GM23338 (cell line): ENCODE measurements at regions not wholly inside any gene's neighbourhood (a gene's known extent, or its start where the extent isn't known, plus 50 kb on each side); places are given as distances from the start of the nearest gene placed in this dataset.

Experiments
- ATAC-seq: fragments of 200-7000 bp; cut with Tn5 transposase; 3 replicates; pipeline ENCODE4 v1.9.1; 2020
- DNase-seq: peaks from one replicate; pipeline ENCODE4 v3.0.0-alpha.2; 2015; ENCODE audit warnings: low spot score
- H2AFZ ChIP-seq: fragments of 200-600 bp; sonication (generic); 2 replicates; pipeline ENCODE4 v1.8.0; 2016; ENCODE audit warnings: antibody characterized with exemption, mild to moderate bottlenecking, moderate library complexity
- H3F3A ChIP-seq: fragments of 200-600 bp; sonication (generic); replicated peaks from 2 replicates; pipeline ENCODE4 v1.8.0; 2017; ENCODE audit warnings: antibody characterized with exemption, mixed run types, low read depth
- H3K27ac ChIP-seq: fragments of 200-600 bp; sonication (generic); 2 replicates; pipeline ENCODE4 v1.6.1; 2016; ENCODE audit warnings: low read depth
- H3K27me3 ChIP-seq: fragments of 200-600 bp; sonication (generic); 2 replicates; pipeline ENCODE4 v1.8.0; 2016; ENCODE audit warnings: mild to moderate bottlenecking, mixed run types, moderate library complexity; ENCODE audit not compliant: insufficient read depth
- H3K36me3 ChIP-seq: fragments of 200-600 bp; sonication (generic); 2 replicates; pipeline ENCODE4 v1.8.0; 2016; ENCODE audit warnings: mild to moderate bottlenecking; ENCODE audit not compliant: insufficient read depth
- H3K4me1 ChIP-seq: fragments of 200-600 bp; sonication (generic); 2 replicates; pipeline ENCODE4 v1.8.0; 2016; ENCODE audit warnings: mild to moderate bottlenecking, moderate library complexity; ENCODE audit not compliant: insufficient read depth
- H3K4me2 ChIP-seq: fragments of 200-600 bp; sonication (generic); 2 replicates; pipeline ENCODE4 v1.7.1; 2017; ENCODE audit warnings: mixed run types
- H3K4me3 ChIP-seq: fragments of 200-600 bp; sonication (generic); 2 replicates; pipeline ENCODE4 v1.6.1; 2016; ENCODE audit warnings: mixed run types
- H3K79me2 ChIP-seq: fragments of 200-600 bp; sonication (generic); replicated peaks from 2 replicates; pipeline ENCODE4 v1.8.0; 2017; ENCODE audit warnings: mild to moderate bottlenecking; ENCODE audit not compliant: insufficient read depth
- H3K9me2 ChIP-seq: fragments of 200-600 bp; sonication (generic); 2 replicates; pipeline ENCODE4 v1.8.0; 2017; ENCODE audit not compliant: insufficient read depth
- H4K20me1 ChIP-seq: fragments of 200-600 bp; sonication (generic); replicated peaks from 2 replicates; pipeline ENCODE4 v1.8.0; 2017; ENCODE audit warnings: mild to moderate bottlenecking; ENCODE audit not compliant: insufficient read depth
- H3K27ac Mint-ChIP-seq: 2 replicates; pipeline ENCODE4 v1.8.0; 2020; ENCODE audit warnings: inconsistent platforms, mild to moderate bottlenecking, moderate library complexity, mixed read lengths
- H3K27me3 Mint-ChIP-seq: 3 replicates; pipeline ENCODE4 v1.8.0; 2022; ENCODE audit warnings: low read depth, mild to moderate bottlenecking, moderate library complexity, mixed read lengths, inconsistent platforms; ENCODE audit not compliant: insufficient read depth, poor library complexity
- H3K36me3 Mint-ChIP-seq: 3 replicates; pipeline ENCODE4 v1.8.0; 2021; ENCODE audit warnings: low read depth, mild to moderate bottlenecking, inconsistent platforms, moderate library complexity, mixed read lengths
- H3K4me1 Mint-ChIP-seq: 3 replicates; pipeline ENCODE4 v1.8.0; 2020; ENCODE audit warnings: mild to moderate bottlenecking, inconsistent platforms, mixed read lengths
- H3K4me3 Mint-ChIP-seq: 3 replicates; pipeline ENCODE4 v1.8.0; 2021; ENCODE audit warnings: moderate library complexity, mild to moderate bottlenecking, inconsistent platforms, mixed read lengths
- H3K9me3 Mint-ChIP-seq: 3 replicates; pipeline ENCODE4 v1.8.0; 2020; ENCODE audit warnings: moderate library complexity, mild to moderate bottlenecking, inconsistent platforms, mixed read lengths
- CREB1 ChIP-seq: fragments of 250-450 bp; sonication (Bioruptor Pico); IDR thresholded peaks from 2 replicates; pipeline ENCODE4 v1.5.0; 2020; ENCODE audit warnings: low read depth, mild to moderate bottlenecking, moderate library complexity
- CTCF ChIP-seq, 2 experiments: fragments of 200-600 bp in 1 of 2; sonication (generic) in 1 of 2; conservative IDR thresholded peaks; 2 replicates each; pipeline versions ENCODE4 v1.5.1 to v1.6.1; 2016 to 2017; ENCODE audit warnings: antibody characterized with exemption in 2 of 2, low read depth in 2 of 2, mild to moderate bottlenecking in 2 of 2, moderate library complexity in 1 of 2
- ETS1 ChIP-seq: IDR thresholded peaks from 2 replicates; pipeline ENCODE4 v1.6.1; 2016; ENCODE audit warnings: antibody characterized with exemption
- EZH2 ChIP-seq: fragments of 200-600 bp; sonication (generic); IDR thresholded peaks from one replicate; pipeline ENCODE4 v1.8.0; 2017; ENCODE audit warnings: antibody characterized with exemption, mild to moderate bottlenecking, low read depth; ENCODE audit not compliant: unreplicated experiment
- EZH2phosphoT487 ChIP-seq: fragments of 200-600 bp; sonication (generic); IDR thresholded peaks from one replicate; pipeline ENCODE4 v1.8.1; 2018; ENCODE audit warnings: antibody characterized with exemption; ENCODE audit not compliant: unreplicated experiment
- JUNB ChIP-seq: IDR thresholded peaks from one replicate; pipeline ENCODE4 v1.6.1; 2016; ENCODE audit warnings: antibody characterized with exemption; ENCODE audit not compliant: unreplicated experiment
- NANOG ChIP-seq: IDR thresholded peaks from 2 replicates; pipeline ENCODE4 v1.6.1; 2016; ENCODE audit warnings: antibody characterized with exemption, borderline replicate concordance
- POLR2AphosphoS5 ChIP-seq: IDR thresholded peaks from 2 replicates; pipeline ENCODE4 v1.6.1; 2016; ENCODE audit warnings: antibody characterized with exemption, low read depth
- REST ChIP-seq: IDR thresholded peaks from one replicate; pipeline ENCODE4 v1.6.1; 2018; ENCODE audit warnings: antibody characterized with exemption; ENCODE audit not compliant: unreplicated experiment
- STAT1 ChIP-seq: IDR thresholded peaks from one replicate; pipeline ENCODE4 v1.6.1; 2016; ENCODE audit warnings: antibody characterized with exemption; ENCODE audit not compliant: unreplicated experiment
- ZNF114 ChIP-seq: fragments of 250-450 bp; sonication (Bioruptor Pico); IDR thresholded peaks from 2 replicates; pipeline ENCODE4 v1.5.0; 2020; ENCODE audit warnings: mild to moderate bottlenecking, moderate library complexity
- ZNF331 ChIP-seq: fragments of 250-450 bp; sonication (Bioruptor Pico); IDR thresholded peaks from 2 replicates; pipeline ENCODE4 v1.5.0; 2020; ENCODE audit warnings: low read depth, mild to moderate bottlenecking, moderate library complexity

GRCh38 chr3:27046351-27046750, 322.8 kb downstream of the NEK10 start:
- Histone ChIP-seq H3K9me2 (peaks cover 9% of the 10 kb centered on the region; the same call in 1 of the 2 replicates), H3F3A (no peaks in the 10 kb centered on the region), H3K27ac (no peak overlapping the region), H3K4me2 (0 out of 2 replicates have a peak overlapping the region, but pooled peaks have one; percentile 35), H3K36me3 (peaks cover 4% of the 10 kb centered on the region; the same call in 1 of the 2 replicates), H2AFZ (0 out of 2 replicates have a peak overlapping the region, but pooled peaks have one; percentile 43), H3K4me1 (peaks cover 41% of the 10 kb centered on the region), H3K79me2 (no peaks in the 10 kb centered on the region), H4K20me1 (no peaks in the 10 kb centered on the region), H3K27me3 (no peaks in the 10 kb centered on the region), H3K4me3 (no peak overlapping the region)
- no peak for DNase-seq
- H3K27me3 Mint-ChIP-seq: peaks cover 3% of the 10 kb centered on the region
- H3K9me3 Mint-ChIP-seq: peaks cover 31% of the 10 kb centered on the region
- ATAC-seq: no peak
- H3K27ac Mint-ChIP-seq: peak overlapping the region; percentile 25
- peaks cover 48% of the 10 kb centered on the region for H3K4me1 Mint-ChIP-seq
- no peak for TF ChIP-seq CTCF (conservative IDR thresholded peaks at IDR 0.05; ENCODE audit: low read depth in 2 of 2)
- H3K4me3 Mint-ChIP-seq: no peak overlapping the region
- peaks cover 41% of the 10 kb centered on the region for H3K36me3 Mint-ChIP-seq

- Mint-ChIP-seq H3K27me3 (peaks cover 3% of the 10 kb centered on the region), H3K4me3 (no peak overlapping the region), H3K9me3 (peaks cover 56% of the 10 kb centered on the region), H3K27ac (no peak overlapping the region), H3K36me3 (peaks cover 55% of the 10 kb centered on the region), H3K4me1 (peaks cover 22% of the 10 kb centered on the region)
- Histone ChIP-seq H3K36me3 (peaks cover 27% of the 10 kb centered on the region), H3K4me3 (no peak overlapping the region), H4K20me1 (no peaks in the 10 kb centered on the region), H2AFZ (no peak overlapping the region), H3K4me1 (peaks cover 22% of the 10 kb centered on the region), H3K4me2 (no peak overlapping the region), H3K79me2 (no peaks in the 10 kb centered on the region), H3K27me3 (no peaks in the 10 kb centered on the region), H3K9me2 (0 out of 2 replicates have a peak, but pooled peaks cover 4% of the 10 kb centered on the region), H3K27ac (no peak overlapping the region), H3F3A (no peaks in the 10 kb centered on the region)
- ATAC-seq (no peak), DNase-seq (no peak)
- TF ChIP-seq ETS1: no peak
- no peak for TF ChIP-seq EZH2phosphoT487
- TF ChIP-seq ZNF331 (CRISPR knock-in tag): no peak
- no peak for TF ChIP-seq ZNF114 (CRISPR knock-in tag)
- TF ChIP-seq POLR2AphosphoS5: no peak
- no peak for TF ChIP-seq STAT1
- TF ChIP-seq EZH2: no peak
- TF ChIP-seq JUNB: no peak
- TF ChIP-seq NANOG: no peak
- TF ChIP-seq CREB1 (CRISPR knock-in tag): no peak
- TF ChIP-seq REST: no peak
- no peak for TF ChIP-seq CTCF (conservative IDR thresholded peaks at IDR 0.05; ENCODE audit: low read depth in 2 of 2)
Observed at GRCh38 chr3:27049792-27050191, 319.4 kb downstream of the NEK10 start.
